GM23248 (cell line): ENCODE measurements at regions not wholly inside any gene's neighbourhood (a gene's known extent, or its start where the extent isn't known, plus 50 kb on each side); places are given as distances from the start of the nearest gene placed in this dataset.

Source experiments
- DNase-seq: peaks from one replicate; pipeline ENCODE4 v3.0.0-alpha.2; 2015
- H2AFZ ChIP-seq: fragments of 200-600 bp; sonication (generic); 2 replicates; pipeline ENCODE4 v1.6.1; 2016; ENCODE audit warnings: antibody characterized with exemption
- H3F3A ChIP-seq: fragments of 200-600 bp; sonication (generic); 2 replicates; pipeline ENCODE4 v1.6.1; 2016; ENCODE audit warnings: mild to moderate bottlenecking, antibody characterized with exemption, mixed run types; ENCODE audit not compliant: insufficient read depth
- H3K27ac ChIP-seq: fragments of 200-600 bp; sonication (generic); 2 replicates; pipeline ENCODE4 v1.5.1; 2016; ENCODE audit warnings: mild to moderate bottlenecking
- H3K27me3 ChIP-seq: fragments of 200-600 bp; sonication (generic); replicated peaks from 2 replicates; pipeline ENCODE4 v1.6.1; 2016; ENCODE audit warnings: mild to moderate bottlenecking; ENCODE audit not compliant: insufficient read depth
- H3K36me3 ChIP-seq: fragments of 200-600 bp; sonication (generic); 2 replicates; pipeline ENCODE4 v1.6.1; 2016; ENCODE audit warnings: low read depth, mild to moderate bottlenecking
- H3K4me1 ChIP-seq: fragments of 200-600 bp; sonication (generic); 2 replicates; pipeline ENCODE4 v1.6.1; 2016; ENCODE audit warnings: mild to moderate bottlenecking; ENCODE audit not compliant: insufficient read depth
- H3K4me2 ChIP-seq: fragments of 200-600 bp; sonication (generic); one replicate; pipeline ENCODE4 v1.6.1; 2016; ENCODE audit warnings: mild to moderate bottlenecking; ENCODE audit not compliant: unreplicated experiment
- H3K4me3 ChIP-seq: fragments of 200-600 bp; sonication (generic); 2 replicates; pipeline ENCODE4 v1.5.1; 2016; ENCODE audit warnings: mild to moderate bottlenecking
- H3K79me2 ChIP-seq: fragments of 200-600 bp; sonication (generic); 2 replicates; pipeline ENCODE4 v1.6.1; 2016; ENCODE audit warnings: mild to moderate bottlenecking; ENCODE audit not compliant: insufficient read depth
- H3K9ac ChIP-seq: fragments of 200-600 bp; sonication (generic); 2 replicates; pipeline ENCODE4 v1.6.1; 2016; ENCODE audit warnings: mild to moderate bottlenecking
- H3K9me2 ChIP-seq: fragments of 200-600 bp; sonication (generic); 2 replicates; pipeline ENCODE4 v1.6.1; 2016; ENCODE audit warnings: mixed run types, mild to moderate bottlenecking, moderate library complexity; ENCODE audit not compliant: insufficient read depth
- H3K9me3 ChIP-seq: fragments of 200-600 bp; sonication (generic); one replicate; pipeline ENCODE4 v1.6.1; 2017; ENCODE audit warnings: low read depth
- H4K20me1 ChIP-seq: fragments of 200-600 bp; sonication (generic); 2 replicates; pipeline ENCODE4 v1.6.0; 2016; ENCODE audit not compliant: insufficient read depth
- EZH2 ChIP-seq: fragments of 200-600 bp; sonication (generic); IDR thresholded peaks from 2 replicates; pipeline ENCODE4 v1.6.1; 2018; ENCODE audit warnings: antibody characterized with exemption, mild to moderate bottlenecking; ENCODE audit not compliant: insufficient read depth, poor library complexity, severe bottlenecking
- EZH2phosphoT487 ChIP-seq: fragments of 200-600 bp; sonication (generic); IDR thresholded peaks from 2 replicates; pipeline ENCODE4 v1.6.1; 2018; ENCODE audit warnings: antibody characterized with exemption, moderate library complexity, mild to moderate bottlenecking, low read depth; ENCODE audit not compliant: insufficient read depth
- WGBS, 2 experiments: methylation state at CpG; one replicate each; pipeline ENCODE4 v1.1.6; 2015 to 2017; ENCODE audit warnings: low lambda C conversion rate in 2 of 2, low coverage in 1 of 2; ENCODE audit errors: missing lambda C conversion rate in 2 of 2; 5-methylcytosine and 5-hydroxymethylcytosine counted together
- in situ Hi-C: fragments of 300-500 bp; cut with MboI; formaldehyde crosslinking; loops from 2 replicates; pipeline ENCODE4 v1.15.0; 2020

DNA sequence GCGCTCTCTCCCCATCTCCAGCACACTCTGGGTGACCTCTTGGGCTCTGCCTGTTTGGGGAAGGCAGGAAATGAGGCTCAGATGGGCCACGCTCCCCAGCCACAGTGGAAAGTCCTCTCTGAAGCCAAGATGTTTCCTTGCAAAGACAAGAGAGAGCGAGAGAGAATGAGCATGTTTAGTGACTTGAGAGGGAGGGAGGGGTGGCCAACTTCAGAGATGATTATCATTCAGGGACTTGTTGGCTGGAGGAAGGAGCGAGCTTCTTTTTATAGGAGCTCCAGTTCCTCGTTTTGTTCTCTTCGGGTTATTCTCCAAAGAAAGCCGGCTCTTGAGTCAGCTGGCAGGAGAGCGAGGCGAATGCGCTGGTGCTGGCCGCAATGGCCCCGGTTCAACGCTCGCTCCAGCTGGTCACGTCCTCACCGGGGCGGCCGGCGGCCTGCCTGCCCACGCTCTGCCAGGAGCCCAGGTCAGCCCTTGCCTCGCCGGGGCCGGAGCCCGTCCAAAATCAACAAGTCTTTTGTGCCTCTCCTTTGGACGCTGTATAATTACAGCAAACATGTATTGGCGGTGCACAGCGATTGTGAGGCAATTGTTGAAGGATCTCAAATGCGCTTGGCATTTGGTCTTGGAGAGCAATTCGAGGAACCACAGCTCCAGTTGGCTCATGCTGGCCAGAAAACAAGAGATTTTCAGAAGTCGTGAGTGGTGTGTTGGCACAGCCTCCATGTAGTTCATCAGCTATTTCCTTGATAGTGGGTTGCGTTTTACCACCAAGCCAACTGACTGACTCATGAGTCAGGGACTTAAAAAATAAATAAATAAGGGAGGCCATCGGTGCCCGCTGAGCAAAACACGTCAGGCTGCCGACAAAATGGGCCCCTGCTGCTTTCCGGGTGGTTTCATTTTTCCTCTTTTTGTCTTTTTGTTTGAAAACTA lies 288.6 kb downstream of the UACA start:
- Histone ChIP-seq H3K4me1 (peaks cover 27% of the 10 kb centered on the region), H2AFZ (peak overlapping the region; percentile 60), H3K4me3 (peak overlapping the region; percentile 47), H3K36me3 (no peaks in the 10 kb centered on the region), H3K27me3 (no peaks in the 10 kb centered on the region), H4K20me1 (no peaks in the 10 kb centered on the region), H3K9me3 (no peaks in the 10 kb centered on the region), H3K27ac (peak overlapping the region; percentile 89), H3K4me2 (peak overlapping the region; percentile 69), H3K9ac (peak overlapping the region; percentile 67), H3K9me2 (no peaks in the 10 kb centered on the region), H3K79me2 (no peaks in the 10 kb centered on the region), H3F3A (peaks cover 19% of the 10 kb centered on the region)
- TF ChIP-seq EZH2 (no peak), EZH2phosphoT487 (0 out of 2 replicates have a peak, but pooled peaks have one; percentile 66)
- DNase-seq = peak; percentile 97
- 30 to 35% methylated on average over 36 of the region's 36 CpGs for WGBS, 2 experiments
- in situ Hi-C loops = loop anchor here (10.0 kb wide), 1 partner anchor 740 kb away; no protein-coding TSS in a partner anchor

DNA sequence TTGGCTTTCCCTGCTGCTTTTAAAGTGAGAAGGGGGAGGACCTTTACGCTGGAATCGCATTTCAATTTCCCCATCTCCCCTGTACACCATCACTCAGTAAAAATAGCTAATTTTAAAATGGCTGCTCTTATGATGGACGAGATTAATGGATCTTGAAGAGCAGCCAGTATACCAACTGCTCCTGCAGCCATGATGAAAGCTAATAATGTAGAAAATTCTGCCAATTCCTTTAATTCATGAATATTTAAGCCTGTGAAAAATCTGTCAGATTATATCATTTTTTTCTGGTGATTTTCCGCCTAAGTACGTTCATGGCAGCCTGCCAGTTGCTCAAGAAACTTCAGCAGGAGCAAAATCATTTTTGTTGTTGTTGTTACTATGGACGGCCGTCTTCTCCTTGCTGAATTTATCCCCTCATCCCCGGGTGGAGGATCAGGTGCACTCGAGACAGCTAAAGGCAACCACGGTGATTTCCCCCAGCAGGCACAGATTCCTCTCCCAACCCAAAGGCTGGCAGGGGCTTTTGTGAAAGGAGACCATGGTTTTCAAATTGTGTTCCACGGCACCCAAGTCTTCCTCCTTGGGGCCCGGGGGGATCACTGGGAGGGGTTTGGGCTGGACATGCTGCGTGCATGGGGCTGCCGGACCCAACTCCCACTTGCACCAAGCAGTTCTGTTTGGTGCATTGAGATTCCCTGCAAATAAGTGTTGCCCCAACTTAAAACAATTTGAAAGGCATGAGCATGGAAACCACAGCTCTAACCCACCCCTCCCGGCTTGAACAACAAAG lies 289.6 kb downstream of the UACA start:
- peak overlapping the region; percentile 89 for H3K27ac ChIP-seq
- H3K79me2 ChIP-seq = no peaks in the 10 kb centered on the region
- TF ChIP-seq EZH2 = no peak
- no peak for TF ChIP-seq EZH2phosphoT487
- WGBS, 2 experiments = 44 to 47% methylated on average over 15 of the region's 15 CpGs
- H2AFZ ChIP-seq = no peak overlapping the region
- peaks cover 27% of the 10 kb centered on the region for H3K4me1 ChIP-seq
- no peaks in the 10 kb centered on the region for H3K9me3 ChIP-seq
- in situ Hi-C loops = loop anchor here (10.0 kb wide), 1 partner anchor 739 kb away; no protein-coding TSS in a partner anchor
- H3K36me3 ChIP-seq = no peaks in the 10 kb centered on the region
- H3K27me3 ChIP-seq = no peaks in the 10 kb centered on the region; the same call in 1 of the 2 replicates
- H4K20me1 ChIP-seq = no peaks in the 10 kb centered on the region
- DNase-seq = peak; percentile 44
- H3F3A ChIP-seq = peaks cover 19% of the 10 kb centered on the region
- peak overlapping the region; percentile 45 for H3K9ac ChIP-seq
- H3K4me2 ChIP-seq = peak overlapping the region; percentile 69
- peak overlapping the region; percentile 47 for H3K4me3 ChIP-seq
- H3K9me2 ChIP-seq = no peaks in the 10 kb centered on the region

DNA sequence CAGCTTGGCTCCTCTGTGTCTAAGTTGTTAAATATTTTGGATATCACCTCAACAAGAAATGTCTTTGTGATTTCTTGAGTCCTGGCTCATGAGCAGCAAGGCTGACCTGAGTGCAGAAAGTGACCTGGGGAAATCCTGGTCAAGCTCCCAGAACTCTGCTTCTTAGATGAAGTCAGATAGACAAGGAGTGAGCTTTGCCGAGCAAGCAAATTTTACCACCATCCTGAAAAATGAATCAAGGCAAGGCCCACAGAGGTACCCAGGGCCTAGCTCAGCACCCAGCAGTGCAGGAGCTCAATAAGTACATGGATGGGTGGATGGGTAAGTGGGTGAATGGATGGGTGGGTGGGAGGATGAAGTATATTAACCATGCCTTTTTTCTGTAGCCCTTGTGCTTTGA lies 291.8 kb downstream of the UACA start:
- Histone ChIP-seq H4K20me1 (no peaks in the 10 kb centered on the region), H3K79me2 (no peaks in the 10 kb centered on the region), H3K27ac (no peak overlapping the region), H2AFZ (no peak overlapping the region), H3F3A (peaks cover 25% of the 10 kb centered on the region), H3K27me3 (no peaks in the 10 kb centered on the region; the same call in none of the 2 replicates), H3K4me2 (no peak overlapping the region), H3K4me3 (no peak overlapping the region), H3K36me3 (no peaks in the 10 kb centered on the region), H3K9me2 (no peaks in the 10 kb centered on the region), H3K9ac (no peak overlapping the region), H3K9me3 (no peaks in the 10 kb centered on the region), H3K4me1 (peaks cover 27% of the 10 kb centered on the region)
- no peak for TF ChIP-seq EZH2
- no peak for TF ChIP-seq EZH2phosphoT487
- in situ Hi-C loops = loop anchor here (10.0 kb wide), 1 partner anchor 737 kb away; no protein-coding TSS in a partner anchor
- WGBS, 2 experiments = 35 to 36% methylated on average over 1 of the region's 1 CpG
- no peak for DNase-seq

DNA sequence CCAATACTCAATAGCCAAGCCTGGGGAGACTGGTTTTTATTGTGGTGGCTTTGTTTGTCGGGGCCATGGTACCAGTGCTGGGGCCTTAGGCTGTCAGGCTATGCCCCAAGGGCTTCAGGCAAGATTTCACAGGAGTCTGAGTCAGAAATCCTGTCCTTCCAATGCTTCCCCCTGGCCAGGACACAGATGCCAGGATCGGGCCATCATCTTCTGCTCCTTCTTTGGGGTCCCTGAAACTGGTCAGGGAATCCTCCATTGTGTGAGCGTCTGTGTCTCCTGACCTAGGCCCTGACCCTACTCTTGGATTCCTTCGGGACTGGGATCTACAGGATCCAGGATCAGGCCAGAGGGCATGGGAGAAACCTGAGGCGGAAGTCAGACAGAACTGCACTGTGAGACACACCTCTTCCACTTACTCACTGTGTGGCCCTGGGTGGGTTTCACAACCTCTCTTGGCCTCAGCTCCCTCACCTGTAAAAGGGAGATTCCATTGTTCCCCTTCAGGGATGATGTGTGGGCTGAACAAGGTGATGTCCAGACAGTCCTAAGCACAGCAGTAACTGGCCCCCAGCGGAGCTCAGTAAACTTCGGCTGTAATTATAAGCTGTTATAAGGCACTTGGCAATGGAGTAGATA lies 292.7 kb downstream of the UACA start:
- DNase-seq = no peak
- H2AFZ ChIP-seq = no peak overlapping the region
- no peaks in the 10 kb centered on the region for H4K20me1 ChIP-seq
- no peak overlapping the region for H3K4me2 ChIP-seq
- TF ChIP-seq EZH2 = no peak
- TF ChIP-seq EZH2phosphoT487 = no peak
- peaks cover 23% of the 10 kb centered on the region for H3K4me1 ChIP-seq
- WGBS, 2 experiments = 87 to 88% methylated on average over 7 of the region's 7 CpGs
- no peaks in the 10 kb centered on the region; the same call in none of the 2 replicates for H3K27me3 ChIP-seq
- H3K79me2 ChIP-seq = no peaks in the 10 kb centered on the region
- in situ Hi-C loops = loop anchor here (10.0 kb wide), 1 partner anchor 736 kb away; no protein-coding TSS in a partner anchor
- no peak overlapping the region for H3K9ac ChIP-seq
- H3K36me3 ChIP-seq = no peaks in the 10 kb centered on the region
- H3F3A ChIP-seq = peaks cover 22% of the 10 kb centered on the region
- no peaks in the 10 kb centered on the region for H3K9me3 ChIP-seq
- H3K27ac ChIP-seq = no peak overlapping the region
- H3K4me3 ChIP-seq = no peak overlapping the region
- no peaks in the 10 kb centered on the region for H3K9me2 ChIP-seq
